ENCODE measurements at regions not wholly inside any gene's neighbourhood (a gene's known extent, or its start where the extent isn't known, plus 50 kb on each side); places are given as distances from the start of the nearest gene placed in this dataset.

- TF ChIP-seq POLR2A (IDR thresholded peaks at IDR 0.05) (no peak), EP300 (IDR thresholded peaks at IDR 0.05) (no peak)
Measured at GRCh38 chr7:50836646-50837045, 54.0 kb upstream of the GRB10 start.
